Neuronal stem cell (in vitro differentiated cells): ENCODE measurements at regions not wholly inside any gene's neighbourhood (a gene's known extent, or its start where the extent isn't known, plus 50 kb on each side); places are given as distances from the start of the nearest gene placed in this dataset.

ENCODE experiments used
- DNase-seq: peaks from one replicate; pipeline ENCODE4 v3.0.0-alpha.2; 2013; ENCODE audit warnings: low spot score
- H2AFZ ChIP-seq: one replicate; pipeline ENCODE4 v1.6.1; 2013; ENCODE audit warnings: mild to moderate bottlenecking, low read length, inconsistent platforms
- H2AK5ac ChIP-seq: 2 replicates; pipeline ENCODE4 v1.6.1; 2013; ENCODE audit warnings: low read depth, mild to moderate bottlenecking, inconsistent platforms, low read length, moderate library complexity, mixed read lengths
- H2BK120ac ChIP-seq: 2 replicates; pipeline ENCODE4 v1.6.1; 2013; ENCODE audit warnings: low read depth, mild to moderate bottlenecking, inconsistent platforms, low read length, moderate library complexity, mixed read lengths
- H2BK12ac ChIP-seq: one replicate; pipeline ENCODE4 v1.6.1; 2013; ENCODE audit warnings: low read length, inconsistent platforms
- H2BK15ac ChIP-seq: 2 replicates; pipeline ENCODE4 v1.6.1; 2013; ENCODE audit warnings: mild to moderate bottlenecking, low read length, inconsistent platforms, mixed read lengths
- H2BK5ac ChIP-seq: one replicate; pipeline ENCODE4 v1.6.1; 2013; ENCODE audit warnings: inconsistent platforms, mild to moderate bottlenecking, low read length, moderate library complexity
- H3K14ac ChIP-seq: one replicate; pipeline ENCODE4 v1.6.1; 2013; ENCODE audit warnings: low read length, inconsistent platforms
- H3K18ac ChIP-seq: 2 replicates; pipeline ENCODE4 v1.6.1; 2013; ENCODE audit warnings: low read length, inconsistent platforms
- H3K23ac ChIP-seq: 2 replicates; pipeline ENCODE4 v1.6.1; 2013; ENCODE audit warnings: low read depth, mild to moderate bottlenecking, mixed read lengths, low read length, inconsistent platforms; ENCODE audit not compliant: poor library complexity
- H3K27ac ChIP-seq: replicated peaks from 3 replicates; pipeline ENCODE4 v1.5.1; 2013; ENCODE audit warnings: low read length, inconsistent platforms
- H3K27me3 ChIP-seq, 3 experiments: 2 replicates each; pipeline ENCODE4 v1.6.1; 2013; ENCODE audit warnings: low read length in 3 of 3, mild to moderate bottlenecking in 2 of 3, inconsistent platforms in 1 of 3, low read depth in 1 of 3, mixed read lengths in 1 of 3, moderate library complexity in 1 of 3; ENCODE audit not compliant: control insufficient read depth in 3 of 3, insufficient read depth in 3 of 3
- H3K36me3 ChIP-seq, 2 donors: replicated peaks in 1 of 2; 2 replicates each; pipeline ENCODE4 v1.6.1; 2013; ENCODE audit warnings: low read length in 2 of 2; ENCODE audit not compliant: control insufficient read depth in 2 of 2, insufficient read depth in 2 of 2
- H3K4ac ChIP-seq: 2 replicates; pipeline ENCODE4 v1.6.1; 2013; ENCODE audit warnings: inconsistent platforms, mild to moderate bottlenecking, low read length, moderate library complexity
- H3K4me1 ChIP-seq, 2 donors: 1 replicate in 1 of 2; 2 replicates in 1 of 2; pipeline ENCODE4 v1.6.1; 2013; ENCODE audit warnings: low read length in 2 of 2, low read depth in 1 of 2; ENCODE audit not compliant: control insufficient read depth in 2 of 2, insufficient read depth in 1 of 2
- H3K4me2 ChIP-seq: one replicate; pipeline ENCODE4 v1.6.1; 2013; ENCODE audit warnings: mild to moderate bottlenecking, low read length, inconsistent platforms; ENCODE audit not compliant: insufficient read depth, poor library complexity, severe bottlenecking
- H3K4me3 ChIP-seq, 2 donors: 2 replicates each; pipeline ENCODE4 v1.5.1; 2013; ENCODE audit warnings: low read length in 2 of 2, mild to moderate bottlenecking in 2 of 2, inconsistent platforms in 1 of 2, moderate library complexity in 1 of 2
- H3K79me1 ChIP-seq: one replicate; pipeline ENCODE4 v1.6.1; 2013; ENCODE audit warnings: low read depth, mild to moderate bottlenecking, inconsistent platforms, low read length, moderate library complexity
- H3K9ac ChIP-seq: one replicate; pipeline ENCODE4 v1.6.1; 2013; ENCODE audit warnings: mild to moderate bottlenecking, low read depth, low read length, inconsistent platforms; ENCODE audit not compliant: poor library complexity
- H3K9me3 ChIP-seq, 2 donors: replicated peaks in 1 of 2; 2 replicates each; pipeline versions ENCODE3 to v1.6.1; 2013; ENCODE audit warnings: low read length in 2 of 2, mild to moderate bottlenecking in 2 of 2, inconsistent platforms in 1 of 2, low read depth in 1 of 2, mixed read lengths in 1 of 2, moderate library complexity in 1 of 2; ENCODE audit not compliant: control insufficient read depth in 2 of 2, insufficient read depth in 1 of 2
- H4K8ac ChIP-seq: one replicate; pipeline ENCODE4 v1.6.1; 2013; ENCODE audit warnings: low read depth, mild to moderate bottlenecking, inconsistent platforms, low read length, moderate library complexity
- H4K91ac ChIP-seq: one replicate; pipeline ENCODE4 v1.6.1; 2013; ENCODE audit warnings: low read length, low read depth, mild to moderate bottlenecking, inconsistent platforms; ENCODE audit not compliant: poor library complexity
- WGBS, 2 donors: extraction: QIAGEN DNeasy Blood & Tissue Kit; methylation state at CpG; one replicate each; pipeline ENCODE4 v1.1.7; 2013; ENCODE audit warnings: missing lambda C conversion rate in 2 of 2, mixed read lengths in 1 of 2; ENCODE audit not compliant: insufficient read length in 2 of 2, insufficient replicate concordance in 1 of 2; ENCODE audit errors: extremely low coverage in 2 of 2; 5-methylcytosine and 5-hydroxymethylcytosine counted together

DNA sequence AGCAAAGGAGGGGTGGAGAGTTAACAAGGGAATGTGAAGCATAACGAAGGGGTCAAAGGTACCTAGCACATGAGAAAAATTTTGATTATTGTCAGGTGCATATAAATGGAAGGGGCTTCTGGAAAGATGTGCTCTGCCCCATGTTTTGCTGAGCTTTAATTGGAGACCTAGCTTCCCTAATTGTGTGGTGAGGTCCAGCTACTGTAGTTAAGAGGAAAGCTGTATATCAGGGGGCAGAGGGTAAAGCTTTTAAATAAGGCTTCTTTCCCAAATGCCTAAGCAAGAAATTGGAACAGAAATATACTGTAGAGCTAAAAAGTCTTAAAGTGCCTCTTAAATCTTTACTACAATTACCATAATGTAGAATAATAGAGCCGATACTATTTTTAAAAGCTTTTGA is 267.2 kb downstream of the MAT2B start:
- H3K79me1 ChIP-seq = no peaks in the 10 kb centered on the region
- DNase-seq = no peak
- no peak overlapping the region for H4K91ac ChIP-seq
- no peak overlapping the region for H2AK5ac ChIP-seq
- H3K4me3 ChIP-seq = no peak overlapping the region
- H2BK120ac ChIP-seq = no peak overlapping the region
- no peak overlapping the region for H2AFZ ChIP-seq
- no CpG with 5 or more reads among the region's 2 CpGs for WGBS, 2 donors
- no peak overlapping the region for H3K4me2 ChIP-seq
- no peak overlapping the region for H4K8ac ChIP-seq
- no peaks in the 10 kb centered on the region for H3K36me3 ChIP-seq
- no peak overlapping the region for H3K27ac ChIP-seq
- H3K4ac ChIP-seq = no peak overlapping the region
- H3K27me3 ChIP-seq = no peaks in the 10 kb centered on the region
- no peak overlapping the region for H2BK15ac ChIP-seq
- peaks cover 2 to 8% of the 10 kb centered on the region in 2 donors for H3K4me1 ChIP-seq
- H2BK5ac ChIP-seq = no peak overlapping the region
- no peak overlapping the region for H3K23ac ChIP-seq
- no peak overlapping the region for H3K18ac ChIP-seq
- no peak overlapping the region for H2BK12ac ChIP-seq
- H3K14ac ChIP-seq = no peak overlapping the region
- no peak overlapping the region for H3K9ac ChIP-seq
- H3K9me3 ChIP-seq = no peaks in the 10 kb centered on the region

DNA sequence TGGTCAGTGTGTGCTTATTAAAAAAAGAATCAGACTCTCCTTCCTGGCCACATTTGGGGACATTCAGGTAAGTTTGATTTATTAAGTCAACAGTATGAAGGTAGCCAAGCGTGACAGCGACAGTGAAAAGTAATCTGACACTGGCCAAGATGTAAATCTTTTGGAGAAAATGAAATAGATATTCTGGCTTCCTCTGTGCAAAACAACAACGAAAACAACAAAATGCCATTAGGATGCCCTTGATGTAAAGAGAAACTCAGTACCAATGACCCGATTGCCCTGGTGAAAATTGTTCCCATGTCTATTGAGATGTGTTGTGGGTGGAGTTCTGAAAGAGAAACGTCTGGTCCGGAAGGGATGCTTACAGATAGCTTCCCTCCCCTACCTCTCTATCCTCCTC is 267.8 kb downstream of the MAT2B start:
- no peak overlapping the region for H4K91ac ChIP-seq
- no peak overlapping the region for H2BK5ac ChIP-seq
- H3K9ac ChIP-seq = no peak overlapping the region
- H2AK5ac ChIP-seq = no peak overlapping the region
- H3K4ac ChIP-seq = no peak overlapping the region
- peaks cover 2 to 8% of the 10 kb centered on the region in 2 donors for H3K4me1 ChIP-seq
- no peaks in the 10 kb centered on the region for H3K9me3 ChIP-seq
- no peak overlapping the region for H3K4me3 ChIP-seq
- no peak for DNase-seq
- H3K18ac ChIP-seq = no peak overlapping the region
- no CpG with 5 or more reads among the region's 6 CpGs for WGBS, 2 donors
- no peak overlapping the region for H3K23ac ChIP-seq
- no peak overlapping the region for H2BK15ac ChIP-seq
- H3K36me3 ChIP-seq = no peaks in the 10 kb centered on the region
- no peak overlapping the region for H2BK120ac ChIP-seq
- no peak overlapping the region for H3K4me2 ChIP-seq
- H3K27me3 ChIP-seq = no peaks in the 10 kb centered on the region
- no peak overlapping the region for H2BK12ac ChIP-seq
- no peaks in the 10 kb centered on the region for H3K79me1 ChIP-seq
- H4K8ac ChIP-seq = no peak overlapping the region
- no peak overlapping the region for H3K14ac ChIP-seq
- no peak overlapping the region for H2AFZ ChIP-seq
- no peak overlapping the region for H3K27ac ChIP-seq

GRCh38 chr5:163789870-163790269 is 284.5 kb downstream of the MAT2B start:
- Histone ChIP-seq H3K4me2 (no peak overlapping the region), H3K4me1 (no peaks in the 10 kb centered on the region), H3K23ac (no peak overlapping the region), H2BK5ac (no peak overlapping the region), H3K9ac (no peak overlapping the region), H3K9me3 (peaks cover 0 to 1% of the 10 kb centered on the region in 2 donors), H3K4me3 (no peak overlapping the region), H3K14ac (no peak overlapping the region), H3K27ac (no peak overlapping the region), H2AFZ (no peak overlapping the region), H3K36me3 (no peaks in the 10 kb centered on the region), H3K27me3 (no peaks in the 10 kb centered on the region), H3K4ac (no peak overlapping the region), H4K91ac (no peak overlapping the region), H4K8ac (no peak overlapping the region), H3K79me1 (no peaks in the 10 kb centered on the region), H2BK12ac (no peak overlapping the region), H3K18ac (no peak overlapping the region), H2AK5ac (no peak overlapping the region), H2BK15ac (no peak overlapping the region), H2BK120ac (no peak overlapping the region)
- WGBS, 2 donors = no CpG with 5 or more reads among the region's 3 CpGs
- no peak for DNase-seq

GRCh38 chr5:163790497-163790896 is 285.1 kb downstream of the MAT2B start:
- Histone ChIP-seq H3K4me3 (no peak overlapping the region), H3K9ac (no peak overlapping the region), H2AK5ac (no peak overlapping the region), H2BK12ac (no peak overlapping the region), H3K4me2 (no peak overlapping the region), H3K14ac (no peak overlapping the region), H2AFZ (no peak overlapping the region), H3K9me3 (peaks cover 0 to 1% of the 10 kb centered on the region in 2 donors), H3K27me3 (no peaks in the 10 kb centered on the region), H3K4me1 (no peaks in the 10 kb centered on the region), H3K23ac (no peak overlapping the region), H3K79me1 (no peaks in the 10 kb centered on the region), H3K18ac (no peak overlapping the region), H4K8ac (no peak overlapping the region), H4K91ac (no peak overlapping the region), H2BK15ac (no peak overlapping the region), H2BK5ac (no peak overlapping the region), H3K36me3 (no peaks in the 10 kb centered on the region), H2BK120ac (no peak overlapping the region), H3K27ac (no peak overlapping the region), H3K4ac (no peak overlapping the region)
- WGBS, 2 donors = no CpG with 5 or more reads among the region's 2 CpGs
- no peak for DNase-seq
